GM18502 (cell line): ENCODE measurements at regions not wholly inside any gene's neighbourhood (a gene's known extent, or its start where the extent isn't known, plus 50 kb on each side); places are given as distances from the start of the nearest gene placed in this dataset.

Experiments
- ATAC-seq: cut with Tn5 transposase; IDR thresholded peaks from one replicate; pipeline ENCODE4 v1.9.1; 2021; ENCODE audit warnings: mild to moderate bottlenecking; ENCODE audit not compliant: unreplicated experiment, poor library complexity

GRCh38 chr1:163709636-163710035 is 387.9 kb downstream of the NUF2 start:
- ATAC-seq: no peak

- ATAC-seq: no peak
Observed at GRCh38 chr1:163712321-163712720, 390.6 kb downstream of the NUF2 start.

- ATAC-seq: no peak
Observed at GRCh38 chr1:163720294-163720693, 398.5 kb downstream of the NUF2 start.

- ATAC-seq: no peak
Observed at GRCh38 chr1:163725551-163725950, 403.8 kb downstream of the NUF2 start.

GRCh38 chr1:163730411-163730821 is 408.7 kb downstream of the NUF2 start:
- ATAC-seq: no peak

GRCh38 chr1:163737261-163737660 is 415.5 kb downstream of the NUF2 start:
- ATAC-seq: no peak

GRCh38 chr1:163744301-163744887 is 422.6 kb downstream of the NUF2 start:
- no peak for ATAC-seq

- ATAC-seq: no peak
Observed at GRCh38 chr1:163745204-163745603, 423.4 kb downstream of the NUF2 start.

GRCh38 chr1:163747261-163747660 is 425.5 kb downstream of the NUF2 start:
- ATAC-seq: no peak

- no peak for ATAC-seq
Observed at GRCh38 chr1:163747855-163748254, 426.1 kb downstream of the NUF2 start.

GRCh38 chr1:163758977-163759670 is 437.4 kb downstream of the NUF2 start:
- no peak for ATAC-seq

- ATAC-seq: no peak
Observed at GRCh38 chr1:163761898-163762297, 440.1 kb downstream of the NUF2 start.

GRCh38 chr1:163766257-163766918 is 444.6 kb downstream of the NUF2 start:
- no peak for ATAC-seq

- ATAC-seq: no peak
Observed at GRCh38 chr1:163768576-163768975, 446.8 kb downstream of the NUF2 start.

- no peak for ATAC-seq
Observed at GRCh38 chr1:163770265-163770664, 448.5 kb downstream of the NUF2 start.

GRCh38 chr1:163771637-163772036 is 449.9 kb downstream of the NUF2 start:
- ATAC-seq: no peak

- no peak for ATAC-seq
Observed at GRCh38 chr1:163772246-163772645, 450.5 kb downstream of the NUF2 start.

- no peak for ATAC-seq
Observed at GRCh38 chr1:163773396-163773795, 451.6 kb downstream of the NUF2 start.

- no peak for ATAC-seq
Observed at GRCh38 chr1:163774401-163774945, 452.7 kb downstream of the NUF2 start.

GRCh38 chr1:163774978-163775620 is 453.3 kb downstream of the NUF2 start:
- no peak for ATAC-seq

- ATAC-seq: no peak
Observed at GRCh38 chr1:163777205-163777604, 455.5 kb downstream of the NUF2 start.
